ENCODE measurements at regions not wholly inside any gene's neighbourhood (a gene's known extent, or its start where the extent isn't known, plus 50 kb on each side); places are given as distances from the start of the nearest gene placed in this dataset.
"Not testable (repeated sequence)": the region's sequence is repeated elsewhere in the genome, so short reads cannot be mapped to it uniquely, and the experiment has no call there.

GRCh38 chr15:93762036-93762435 lies 469.3 kb upstream of the MCTP2 start:
- no peak for TF ChIP-seq CTCF (IDR thresholded peaks at IDR 0.05; ENCODE audit: low read depth, low read length)
- ChIA-PET CTCF (no interaction called here), POLR2A (no interaction called here)
- Histone ChIP-seq H3K4me3 (ENCODE audit: low read depth, low read length) (no peak overlapping the region), H3K27ac (ENCODE audit: low read depth, low read length) (no peak overlapping the region), H3K27me3 (ENCODE audit: control insufficient read depth, insufficient read depth, low read length) (no peaks in the 10 kb centered on the region), H3K9me3 (ENCODE audit: control insufficient read depth, insufficient read depth, low read length) (no peaks in the 10 kb centered on the region; the same call in 1 of the 2 replicates)
- DNase-seq (ENCODE audit: low read depth, low spot score) = no peak

GRCh38 chr15:93759629-93760028 lies 471.7 kb upstream of the MCTP2 start:
- TF ChIP-seq CTCF (IDR thresholded peaks at IDR 0.05; ENCODE audit: low read depth, low read length) = no peak

GRCh38 chr15:93758824-93759223 lies 472.5 kb upstream of the MCTP2 start:
- POLR2A ChIA-PET = no interaction called here
- no peak for TF ChIP-seq CTCF (IDR thresholded peaks at IDR 0.05; ENCODE audit: low read depth, low read length)
- Histone ChIP-seq H3K27ac (ENCODE audit: low read depth, low read length) (no peak overlapping the region), H3K4me3 (ENCODE audit: low read depth, low read length) (no peak overlapping the region), H3K27me3 (ENCODE audit: control insufficient read depth, insufficient read depth, low read length) (no peaks in the 10 kb centered on the region), H3K9me3 (ENCODE audit: control insufficient read depth, insufficient read depth, low read length) (no peaks in the 10 kb centered on the region; the same call in 1 of the 2 replicates)
- DNase-seq (ENCODE audit: low read depth, low spot score) = no peak
- CTCF ChIA-PET = no interaction called here

More at GRCh38 chr15:93759629-93760028, 471.7 kb upstream of the MCTP2 start:
- no peaks in the 10 kb centered on the region; the same call in 1 of the 2 replicates for H3K9me3 ChIP-seq (ENCODE audit: control insufficient read depth, insufficient read depth, low read length)
- ChIA-PET POLR2A (no interaction called here), CTCF (no interaction called here)
- H3K27ac ChIP-seq (ENCODE audit: low read depth, low read length) = no peak overlapping the region
- no peak overlapping the region for H3K4me3 ChIP-seq (ENCODE audit: low read depth, low read length)
- no peaks in the 10 kb centered on the region for H3K27me3 ChIP-seq (ENCODE audit: control insufficient read depth, insufficient read depth, low read length)
- DNase-seq (ENCODE audit: low read depth, low spot score) = no peak

GRCh38 chr15:93748710-93749109 lies 482.7 kb upstream of the MCTP2 start:
- CTCF ChIA-PET = interaction anchor here (0.6 kb wide), 1 partner anchor 1669 kb away, joined by 3 read pairs; no protein-coding TSS in a partner anchor
- H3K4me3 ChIP-seq (ENCODE audit: low read depth, low read length) = no peak overlapping the region
- TF ChIP-seq CTCF (IDR thresholded peaks at IDR 0.05; ENCODE audit: low read depth, low read length) = no peak
- POLR2A ChIA-PET = no interaction called here
- no peak for DNase-seq (ENCODE audit: low read depth, low spot score)
- no peaks in the 10 kb centered on the region for H3K27me3 ChIP-seq (ENCODE audit: control insufficient read depth, insufficient read depth, low read length)
- no peaks in the 10 kb centered on the region; the same call in 1 of the 2 replicates for H3K9me3 ChIP-seq (ENCODE audit: control insufficient read depth, insufficient read depth, low read length)
- no peak overlapping the region for H3K27ac ChIP-seq (ENCODE audit: low read depth, low read length)

- H3K27ac ChIP-seq (ENCODE audit: low read depth, low read length); DNase-seq (ENCODE audit: low read depth, low spot score); H3K27me3 ChIP-seq (ENCODE audit: control insufficient read depth, insufficient read depth, low read length); POLR2A ChIA-PET; H3K9me3 ChIP-seq (ENCODE audit: control insufficient read depth, insufficient read depth, low read length); H3K4me3 ChIP-seq (ENCODE audit: low read depth, low read length); CTCF ChIA-PET: not testable (repeated sequence)
These were observed 496.4 kb upstream of the MCTP2 start for GRCh38 chr15:93734976-93735375.

GRCh38 chr15:93730724-93731123 lies 500.6 kb upstream of the MCTP2 start:
- ChIA-PET POLR2A (no interaction called here), CTCF (no interaction called here)
- no peak for TF ChIP-seq CTCF (IDR thresholded peaks at IDR 0.05; ENCODE audit: low read depth, low read length)
- Histone ChIP-seq H3K27me3 (ENCODE audit: control insufficient read depth, insufficient read depth, low read length) (no peaks in the 10 kb centered on the region), H3K9me3 (ENCODE audit: control insufficient read depth, insufficient read depth, low read length) (no peaks in the 10 kb centered on the region; the same call in 1 of the 2 replicates), H3K27ac (ENCODE audit: low read depth, low read length) (no peak overlapping the region), H3K4me3 (ENCODE audit: low read depth, low read length) (no peak overlapping the region)
- no peak for DNase-seq (ENCODE audit: low read depth, low spot score)

All from AG04450 (cell line).